ENCODE measurements at regions not wholly inside any gene's neighbourhood (a gene's known extent, or its start where the extent isn't known, plus 50 kb on each side); places are given as distances from the start of the nearest gene placed in this dataset.

DNA sequence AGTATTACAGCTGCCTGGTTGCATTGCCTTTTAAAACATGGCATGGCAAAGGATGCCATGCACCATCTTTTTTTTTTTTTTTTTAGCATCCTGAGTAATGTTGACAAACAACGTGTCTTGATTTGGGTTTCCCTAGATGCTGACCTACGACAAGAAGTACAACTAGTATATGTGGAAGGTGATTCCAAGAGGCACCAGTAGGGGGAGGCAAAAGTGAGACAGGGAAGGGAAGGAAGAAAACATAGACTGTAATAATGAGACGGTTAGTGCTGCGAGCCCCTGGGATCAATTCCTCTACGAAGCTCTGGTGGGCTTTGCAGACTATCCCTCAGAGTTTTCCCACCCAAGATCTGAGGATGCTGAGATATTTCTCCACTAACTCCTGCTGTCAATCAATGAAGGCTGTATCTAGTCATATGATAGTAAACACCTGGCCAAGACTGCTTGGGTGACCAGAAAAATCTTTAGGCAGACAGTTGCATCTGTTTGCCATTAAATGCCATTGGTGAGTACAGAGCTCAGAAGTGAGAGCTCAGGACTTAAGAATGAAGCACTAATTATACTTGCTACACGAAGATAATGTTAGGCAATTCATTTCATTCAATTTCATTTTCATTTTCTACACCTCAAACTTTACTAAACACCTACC is 458.6 kb upstream of the GOT2 start (continued):
- TF ChIP-seq PKNOX1 (IDR thresholded peaks at IDR 0.05) (no peak), USF2 (IDR thresholded peaks at IDR 0.05; ENCODE audit: borderline replicate concordance, low read depth, low read length) (no peak)

DNA sequence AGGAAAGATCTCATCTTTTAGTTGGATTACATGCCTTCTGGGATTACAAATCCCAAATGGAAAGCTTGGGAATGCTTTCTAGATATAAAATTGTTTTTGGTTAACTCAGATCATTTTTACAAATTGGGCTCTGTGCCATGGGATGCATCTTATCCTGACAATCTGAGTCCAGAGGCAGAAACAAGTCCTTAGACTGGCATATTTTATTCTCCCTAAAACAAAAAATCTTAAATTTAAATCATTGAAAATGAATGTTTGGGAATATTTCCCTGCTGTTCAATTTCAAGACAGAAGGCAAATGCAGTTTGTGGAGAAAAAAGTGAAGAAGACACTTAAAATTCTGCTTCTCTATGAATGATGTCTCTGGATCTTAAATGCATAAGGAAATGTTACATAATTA is 456.6 kb upstream of the GOT2 start:
- Histone ChIP-seq H3K9ac (ENCODE audit: control insufficient read depth, insufficient read depth, low read length) (no peak overlapping the region), H3K9me3 (replicated peaks; ENCODE audit: control insufficient read depth, insufficient read depth, low read length) (no peaks in the 10 kb centered on the region), H3K4me1 (ENCODE audit: control insufficient read depth, insufficient read depth, low read length) (no peaks in the 10 kb centered on the region), H3K36me3 (ENCODE audit: control insufficient read depth in 2 of 2, insufficient read depth in 2 of 2, low read length in 1 of 2) (no peaks in the 10 kb centered on the region), H4K20me1 (ENCODE audit: control insufficient read depth, insufficient read depth) (no peaks in the 10 kb centered on the region), H3K4me2 (ENCODE audit: control insufficient read depth, insufficient read depth) (no peak overlapping the region), H3K27ac (ENCODE audit: control insufficient read depth, insufficient read depth) (no peak overlapping the region), H3K79me2 (ENCODE audit: control insufficient read depth, insufficient read depth, low read length) (no peaks in the 10 kb centered on the region), H3K27me3 (replicated peaks in 1 of 2; ENCODE audit: control insufficient read depth in 2 of 2, insufficient read depth in 2 of 2, low read length in 1 of 2) (no peaks in the 10 kb centered on the region), H2AFZ (ENCODE audit: control insufficient read depth, low read depth, low read length) (no peak overlapping the region), H3K4me3 (no peak overlapping the region)
- in situ Hi-C loops (cut with MboI): no loop called here
- ChIA-PET SMC1A (ENCODE audit: uncharacterized antibody, unreplicated experiment) (interaction anchor here (1.5 kb wide), 1 partner anchor 347 kb away, joined by 4 read pairs; no protein-coding TSS in a partner anchor), POLR2A (no interaction called here), CTCF (no interaction called here), RAD21 (ENCODE audit: unreplicated experiment) (no interaction called here)
- no peak for TF ChIP-seq RELA (IDR thresholded peaks at IDR 0.05; ENCODE audit: borderline replicate concordance, partially characterized antibody)
- TF ChIP-seq, protein P1, sequence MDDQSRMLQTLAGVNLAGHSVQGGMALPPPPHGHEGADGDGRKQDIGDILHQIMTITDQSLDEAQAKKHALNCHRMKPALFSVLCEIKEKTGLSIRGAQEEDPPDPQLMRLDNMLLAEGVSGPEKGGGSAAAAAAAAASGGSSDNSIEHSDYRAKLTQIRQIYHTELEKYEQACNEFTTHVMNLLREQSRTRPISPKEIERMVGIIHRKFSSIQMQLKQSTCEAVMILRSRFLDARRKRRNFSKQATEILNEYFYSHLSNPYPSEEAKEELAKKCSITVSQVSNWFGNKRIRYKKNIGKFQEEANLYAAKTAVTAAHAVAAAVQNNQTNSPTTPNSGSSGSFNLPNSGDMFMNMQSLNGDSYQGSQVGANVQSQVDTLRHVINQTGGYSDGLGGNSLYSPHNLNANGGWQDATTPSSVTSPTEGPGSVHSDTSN (IDR thresholded peaks at IDR 0.05; ENCODE audit: insufficient replicate concordance, low read depth, low read length): no peak
- TF ChIP-seq, protein P2, sequence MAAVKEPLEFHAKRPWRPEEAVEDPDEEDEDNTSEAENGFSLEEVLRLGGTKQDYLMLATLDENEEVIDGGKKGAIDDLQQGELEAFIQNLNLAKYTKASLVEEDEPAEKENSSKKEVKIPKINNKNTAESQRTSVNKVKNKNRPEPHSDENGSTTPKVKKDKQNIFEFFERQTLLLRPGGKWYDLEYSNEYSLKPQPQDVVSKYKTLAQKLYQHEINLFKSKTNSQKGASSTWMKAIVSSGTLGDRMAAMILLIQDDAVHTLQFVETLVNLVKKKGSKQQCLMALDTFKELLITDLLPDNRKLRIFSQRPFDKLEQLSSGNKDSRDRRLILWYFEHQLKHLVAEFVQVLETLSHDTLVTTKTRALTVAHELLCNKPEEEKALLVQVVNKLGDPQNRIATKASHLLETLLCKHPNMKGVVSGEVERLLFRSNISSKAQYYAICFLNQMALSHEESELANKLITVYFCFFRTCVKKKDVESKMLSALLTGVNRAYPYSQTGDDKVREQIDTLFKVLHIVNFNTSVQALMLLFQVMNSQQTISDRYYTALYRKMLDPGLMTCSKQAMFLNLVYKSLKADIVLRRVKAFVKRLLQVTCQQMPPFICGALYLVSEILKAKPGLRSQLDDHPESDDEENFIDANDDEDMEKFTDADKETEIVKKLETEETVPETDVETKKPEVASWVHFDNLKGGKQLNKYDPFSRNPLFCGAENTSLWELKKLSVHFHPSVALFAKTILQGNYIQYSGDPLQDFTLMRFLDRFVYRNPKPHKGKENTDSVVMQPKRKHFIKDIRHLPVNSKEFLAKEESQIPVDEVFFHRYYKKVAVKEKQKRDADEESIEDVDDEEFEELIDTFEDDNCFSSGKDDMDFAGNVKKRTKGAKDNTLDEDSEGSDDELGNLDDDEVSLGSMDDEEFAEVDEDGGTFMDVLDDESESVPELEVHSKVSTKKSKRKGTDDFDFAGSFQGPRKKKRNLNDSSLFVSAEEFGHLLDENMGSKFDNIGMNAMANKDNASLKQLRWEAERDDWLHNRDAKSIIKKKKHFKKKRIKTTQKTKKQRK (IDR thresholded peaks at IDR 0.05; ENCODE audit: low read depth, low read length): no peak
- no peak for TF ChIP-seq ASH2L (IDR thresholded peaks at IDR 0.05; ENCODE audit: borderline replicate concordance, low read depth)
- TF ChIP-seq EZH2 (IDR thresholded peaks at IDR 0.05; ENCODE audit: borderline replicate concordance, control insufficient read depth, low read depth, low read length): no peak
- TF ChIP-seq RB1 (IDR thresholded peaks at IDR 0.05; ENCODE audit: borderline replicate concordance): no peak
- TF ChIP-seq, protein P3, sequence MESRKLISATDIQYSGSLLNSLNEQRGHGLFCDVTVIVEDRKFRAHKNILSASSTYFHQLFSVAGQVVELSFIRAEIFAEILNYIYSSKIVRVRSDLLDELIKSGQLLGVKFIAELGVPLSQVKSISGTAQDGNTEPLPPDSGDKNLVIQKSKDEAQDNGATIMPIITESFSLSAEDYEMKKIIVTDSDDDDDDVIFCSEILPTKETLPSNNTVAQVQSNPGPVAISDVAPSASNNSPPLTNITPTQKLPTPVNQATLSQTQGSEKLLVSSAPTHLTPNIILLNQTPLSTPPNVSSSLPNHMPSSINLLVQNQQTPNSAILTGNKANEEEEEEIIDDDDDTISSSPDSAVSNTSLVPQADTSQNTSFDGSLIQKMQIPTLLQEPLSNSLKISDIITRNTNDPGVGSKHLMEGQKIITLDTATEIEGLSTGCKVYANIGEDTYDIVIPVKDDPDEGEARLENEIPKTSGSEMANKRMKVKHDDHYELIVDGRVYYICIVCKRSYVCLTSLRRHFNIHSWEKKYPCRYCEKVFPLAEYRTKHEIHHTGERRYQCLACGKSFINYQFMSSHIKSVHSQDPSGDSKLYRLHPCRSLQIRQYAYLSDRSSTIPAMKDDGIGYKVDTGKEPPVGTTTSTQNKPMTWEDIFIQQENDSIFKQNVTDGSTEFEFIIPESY (IDR thresholded peaks at IDR 0.05): no peak
- no peak for TF ChIP-seq ZNF207 (IDR thresholded peaks at IDR 0.05; ENCODE audit: borderline replicate concordance)
- no peak for TF ChIP-seq TCF7 (IDR thresholded peaks at IDR 0.05; ENCODE audit: borderline replicate concordance)
- TF ChIP-seq RUNX3 (IDR thresholded peaks at IDR 0.05; ENCODE audit: low read length): no peak
- TF ChIP-seq RFX5 (IDR thresholded peaks at IDR 0.05; ENCODE audit: low read depth, low read length): no peak
- no peak for ATAC-seq
- no TSS peak for BruUV-seq (replicated peaks)
- no peak for DNase-seq (ENCODE audit: low read depth, low spot score)
- intact Hi-C loops (cut with micrococcal nuclease; ENCODE audit: unreplicated experiment): no loop called here
- no peak for FAIRE-seq
